22Rv1 (cell line): ENCODE measurements at regions not wholly inside any gene's neighbourhood (a gene's known extent, or its start where the extent isn't known, plus 50 kb on each side); places are given as distances from the start of the nearest gene placed in this dataset.

Experiments used
- H3K27ac ChIP-seq: fragments of 450-650 bp; 2 replicates; pipeline ENCODE4 v1.5.1; 2017
- CTCF ChIP-seq: fragments of 450-650 bp; IDR thresholded peaks from 2 replicates; pipeline ENCODE4 v1.5.1; 2017; ENCODE audit warnings: mild to moderate bottlenecking
- ZFX ChIP-seq: fragments of 450-650 bp; IDR thresholded peaks from 2 replicates; pipeline ENCODE4 v1.6.1; 2017; ENCODE audit warnings: antibody characterized with exemption, borderline replicate concordance

- H3K27ac ChIP-seq: no peak overlapping the region
- peak; percentile 92 for TF ChIP-seq CTCF
- no peak for TF ChIP-seq ZFX
Observed at GRCh38 chr9:36728651-36729520, 156.2 kb downstream of the MELK start.

GRCh38 chr9:36729906-36730305, 157.2 kb downstream of the MELK start:
- no peak overlapping the region for H3K27ac ChIP-seq
- TF ChIP-seq ZFX: no peak
- TF ChIP-seq CTCF: no peak

- TF ChIP-seq CTCF (no peak), ZFX (no peak)
- no peak overlapping the region for H3K27ac ChIP-seq
Observed at GRCh38 chr9:36730414-36730813, 157.7 kb downstream of the MELK start.

GRCh38 chr9:36731068-36731956, 158.6 kb downstream of the MELK start:
- TF ChIP-seq ZFX (no peak), CTCF (no peak)
- no peak overlapping the region for H3K27ac ChIP-seq

- no peak for TF ChIP-seq CTCF
- no peak for TF ChIP-seq ZFX
- H3K27ac ChIP-seq: no peak overlapping the region
Observed at GRCh38 chr9:36734737-36735136, 162.0 kb downstream of the MELK start.

- no peak overlapping the region for H3K27ac ChIP-seq
- TF ChIP-seq CTCF: no peak
- TF ChIP-seq ZFX: no peak
Observed at GRCh38 chr9:36736648-36737047, 164.0 kb downstream of the MELK start.
